HEK293T (cell line): ENCODE measurements at regions not wholly inside any gene's neighbourhood (a gene's known extent, or its start where the extent isn't known, plus 50 kb on each side); places are given as distances from the start of the nearest gene placed in this dataset.
"Not testable (repeated sequence)": the region's sequence is repeated elsewhere in the genome, so short reads cannot be mapped to it uniquely, and the experiment has no call there.

Experiments used
- CTBP1 ChIP-seq: fragments of 450-650 bp; IDR thresholded peaks from 2 replicates; pipeline ENCODE4 v1.6.1; 2016; ENCODE audit warnings: borderline replicate concordance
- FOXK2 ChIP-seq: fragments of 450-650 bp; IDR thresholded peaks from 2 replicates; pipeline ENCODE4 v1.6.1; 2016; ENCODE audit warnings: mild to moderate bottlenecking
- FOXM1 ChIP-seq: fragments of 450-650 bp; IDR thresholded peaks from 2 replicates; pipeline ENCODE4 v1.6.1; 2017; ENCODE audit warnings: mild to moderate bottlenecking, borderline replicate concordance
- NFRKB ChIP-seq: fragments of 450-650 bp; IDR thresholded peaks from 2 replicates; pipeline ENCODE4 v1.6.1; 2016; ENCODE audit warnings: mild to moderate bottlenecking, moderate library complexity
- PKNOX1 ChIP-seq: fragments of 450-650 bp; IDR thresholded peaks from 2 replicates; pipeline ENCODE4 v1.6.1; 2016
- SP1 ChIP-seq: fragments of 450-650 bp; IDR thresholded peaks from 2 replicates; pipeline ENCODE4 v1.6.1; 2017
- SUZ12 ChIP-seq: fragments of 450-650 bp; IDR thresholded peaks from 2 replicates; pipeline ENCODE4 v1.6.1; 2016; ENCODE audit warnings: mild to moderate bottlenecking

GRCh38 chr2:4988444-4988843 is 703.7 kb upstream of the SOX11 start:
- TF ChIP-seq SP1, CTBP1, FOXK2, SUZ12, NFRKB, FOXM1, PKNOX1: not testable (repeated sequence)
